NCI-H460 (cell line): ENCODE measurements at regions not wholly inside any gene's neighbourhood (a gene's known extent, or its start where the extent isn't known, plus 50 kb on each side); places are given as distances from the start of the nearest gene placed in this dataset.

Experiments
- DNase-seq: peaks from one replicate; pipeline ENCODE4 v3.0.0-alpha.2; 2016; ENCODE audit warnings: low read depth; ENCODE audit errors: extremely low read depth

- no peak for DNase-seq
These were observed 426.1 kb upstream of the CADM1 start for GRCh38 chr11:115930291-115930690.

GRCh38 chr11:115929618-115930129 lies 425.5 kb upstream of the CADM1 start:
- DNase-seq: no peak

GRCh38 chr11:115928811-115929210 lies 424.6 kb upstream of the CADM1 start:
- no peak for DNase-seq

- no peak for DNase-seq
These were observed 423.7 kb upstream of the CADM1 start for GRCh38 chr11:115927823-115928329.

- DNase-seq: no peak
These were observed 422.4 kb upstream of the CADM1 start for GRCh38 chr11:115926601-115927000.

- no peak for DNase-seq
These were observed 421.9 kb upstream of the CADM1 start for GRCh38 chr11:115926138-115926537.

GRCh38 chr11:115925568-115926090 lies 421.4 kb upstream of the CADM1 start:
- no peak for DNase-seq

GRCh38 chr11:115924744-115925567 lies 420.7 kb upstream of the CADM1 start:
- DNase-seq: no peak

GRCh38 chr11:115922876-115923275 lies 418.7 kb upstream of the CADM1 start:
- DNase-seq: no peak

- DNase-seq: no peak
These were observed 417.8 kb upstream of the CADM1 start for GRCh38 chr11:115921986-115922385.

GRCh38 chr11:115921540-115921939 lies 417.3 kb upstream of the CADM1 start:
- no peak for DNase-seq

GRCh38 chr11:115920841-115921480 lies 416.7 kb upstream of the CADM1 start:
- DNase-seq: no peak

GRCh38 chr11:115920092-115920461 lies 415.9 kb upstream of the CADM1 start:
- DNase-seq: no peak

- DNase-seq: no peak
These were observed 415.3 kb upstream of the CADM1 start for GRCh38 chr11:115919341-115920091.

GRCh38 chr11:115918576-115918975 lies 414.4 kb upstream of the CADM1 start:
- no peak for DNase-seq

- no peak for DNase-seq
These were observed 412.4 kb upstream of the CADM1 start for GRCh38 chr11:115916608-115917007.

- no peak for DNase-seq
These were observed 408.3 kb upstream of the CADM1 start for GRCh38 chr11:115912484-115912945.

- no peak for DNase-seq
These were observed 407.6 kb upstream of the CADM1 start for GRCh38 chr11:115911613-115912346.

GRCh38 chr11:115910379-115910778 lies 406.2 kb upstream of the CADM1 start:
- DNase-seq: no peak

GRCh38 chr11:115906171-115906570 lies 402.0 kb upstream of the CADM1 start:
- no peak for DNase-seq
